ENCODE measurements at regions not wholly inside any gene's neighbourhood (a gene's known extent, or its start where the extent isn't known, plus 50 kb on each side); places are given as distances from the start of the nearest gene placed in this dataset.
"Not testable (repeated sequence)": the region's sequence is repeated elsewhere in the genome, so short reads cannot be mapped to it uniquely, and the experiment has no call there.

DNA sequence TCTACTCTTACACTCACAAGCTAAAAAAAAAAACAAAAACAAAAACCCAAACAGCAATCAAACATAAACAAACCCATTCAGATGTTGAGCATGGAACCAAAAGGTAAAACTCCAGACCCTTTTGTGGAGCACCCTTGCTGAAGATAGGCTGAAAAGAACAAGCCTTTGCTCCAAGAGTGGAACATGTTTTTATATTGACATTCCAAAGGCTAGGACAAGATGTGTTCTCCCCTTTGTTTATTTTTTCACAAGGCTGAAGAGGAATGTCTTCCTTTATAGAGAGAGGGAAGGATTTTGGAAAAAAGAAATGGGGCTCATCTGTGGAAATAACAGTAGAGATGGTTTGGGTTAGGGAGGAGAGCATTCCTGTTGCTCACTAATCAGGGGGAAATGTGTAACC is 87.2 kb upstream of the ELMO1 start:
- DNase-seq: no peak
- peaks cover 2% of the 10 kb centered on the region for H3K27me3 Mint-ChIP-seq (ENCODE audit: low read depth)

DNA sequence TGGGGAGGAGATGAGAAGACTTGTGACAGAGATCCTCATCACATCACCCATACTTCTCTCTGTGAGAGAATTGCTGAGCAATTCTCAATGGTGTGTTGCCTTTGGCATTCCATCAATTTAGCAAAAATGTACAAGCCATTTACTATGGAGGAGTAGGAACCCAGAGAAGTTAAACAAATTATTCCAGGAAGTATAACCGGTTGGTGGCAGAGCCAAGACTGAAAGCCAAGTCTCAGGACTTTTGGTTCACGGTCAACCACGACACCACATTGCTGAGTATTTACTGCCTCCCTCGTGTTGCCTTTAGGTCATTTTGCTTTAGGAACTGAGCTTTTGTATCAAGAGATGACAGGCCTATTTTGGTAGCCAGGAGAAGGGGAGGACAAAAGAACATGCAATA is 88.0 kb upstream of the ELMO1 start:
- Mint-ChIP-seq H3K4me3 (no peak overlapping the region), H3K27me3 (ENCODE audit: low read depth) (peaks cover 2% of the 10 kb centered on the region), H3K4me1 (ENCODE audit: low read depth) (no peaks in the 10 kb centered on the region), H3K36me3 (ENCODE audit: insufficient read depth) (peaks cover 4% of the 10 kb centered on the region), H3K9me3 (peaks cover 5% of the 10 kb centered on the region)
- ATAC-seq (no peak), DNase-seq (no peak)

More for the DNA sequence above, 87.2 kb upstream of the ELMO1 start:
- no peaks in the 10 kb centered on the region for H3K4me1 Mint-ChIP-seq (ENCODE audit: low read depth)
- peaks cover 5% of the 10 kb centered on the region for H3K9me3 Mint-ChIP-seq
- H3K36me3 Mint-ChIP-seq (ENCODE audit: insufficient read depth): peaks cover 4% of the 10 kb centered on the region
- no peak for ATAC-seq
- no peak overlapping the region for H3K4me3 Mint-ChIP-seq

GRCh38 chr7:37537439-37537838 is 88.8 kb upstream of the ELMO1 start:
- no peaks in the 10 kb centered on the region for H3K4me1 Mint-ChIP-seq (ENCODE audit: low read depth)
- H3K36me3 Mint-ChIP-seq (ENCODE audit: insufficient read depth): peaks cover 4% of the 10 kb centered on the region
- DNase-seq: no peak
- no peak for ATAC-seq
- H3K27me3 Mint-ChIP-seq (ENCODE audit: low read depth): peaks cover 2% of the 10 kb centered on the region
- H3K9me3 Mint-ChIP-seq: peaks cover 5% of the 10 kb centered on the region
- H3K4me3 Mint-ChIP-seq: no peak overlapping the region

GRCh38 chr7:37538945-37539344 is 90.3 kb upstream of the ELMO1 start:
- no peaks in the 10 kb centered on the region for H3K9me3 Mint-ChIP-seq
- H3K4me1 Mint-ChIP-seq (ENCODE audit: low read depth): no peaks in the 10 kb centered on the region
- DNase-seq: no peak
- ATAC-seq: no peak
- no peaks in the 10 kb centered on the region for H3K36me3 Mint-ChIP-seq (ENCODE audit: insufficient read depth)
- H3K27me3 Mint-ChIP-seq (ENCODE audit: low read depth): no peaks in the 10 kb centered on the region
- no peak overlapping the region for H3K4me3 Mint-ChIP-seq

DNA sequence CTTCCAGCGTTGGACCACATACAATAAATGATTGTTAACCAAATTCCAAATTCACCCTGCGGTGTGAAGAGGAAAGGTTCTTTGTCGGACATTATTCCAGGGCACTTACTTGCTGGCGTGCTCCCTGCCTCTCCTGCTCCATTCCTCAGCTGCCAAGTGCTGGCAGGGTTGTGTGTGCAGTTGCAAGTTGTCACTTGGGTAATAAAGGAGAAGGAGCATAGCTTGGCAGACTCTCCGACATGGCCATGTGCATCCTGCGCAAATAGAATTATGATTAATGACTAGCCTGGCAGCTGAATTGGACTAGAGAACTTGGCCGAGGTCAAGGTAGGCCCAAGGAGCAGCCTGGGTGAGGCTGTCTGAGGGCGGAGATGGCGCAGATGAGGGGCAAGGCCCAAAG is 92.3 kb upstream of the ELMO1 start:
- Mint-ChIP-seq H3K9me3 (no peaks in the 10 kb centered on the region), H3K27me3 (ENCODE audit: low read depth) (no peaks in the 10 kb centered on the region), H3K36me3 (ENCODE audit: insufficient read depth) (no peaks in the 10 kb centered on the region), H3K4me1 (ENCODE audit: low read depth) (no peaks in the 10 kb centered on the region), H3K4me3 (no peak overlapping the region)
- no peak for ATAC-seq
- DNase-seq: no peak

- H3K4me3 Mint-ChIP-seq: no peak overlapping the region
- no peaks in the 10 kb centered on the region for H3K27me3 Mint-ChIP-seq (ENCODE audit: low read depth)
- DNase-seq (no peak), ATAC-seq (no peak)
- H3K9me3 Mint-ChIP-seq: no peaks in the 10 kb centered on the region
- no peaks in the 10 kb centered on the region for H3K36me3 Mint-ChIP-seq (ENCODE audit: insufficient read depth)
- no peaks in the 10 kb centered on the region for H3K4me1 Mint-ChIP-seq (ENCODE audit: low read depth)
These were observed 93.3 kb upstream of the ELMO1 start for GRCh38 chr7:37541810-37542443.

DNA sequence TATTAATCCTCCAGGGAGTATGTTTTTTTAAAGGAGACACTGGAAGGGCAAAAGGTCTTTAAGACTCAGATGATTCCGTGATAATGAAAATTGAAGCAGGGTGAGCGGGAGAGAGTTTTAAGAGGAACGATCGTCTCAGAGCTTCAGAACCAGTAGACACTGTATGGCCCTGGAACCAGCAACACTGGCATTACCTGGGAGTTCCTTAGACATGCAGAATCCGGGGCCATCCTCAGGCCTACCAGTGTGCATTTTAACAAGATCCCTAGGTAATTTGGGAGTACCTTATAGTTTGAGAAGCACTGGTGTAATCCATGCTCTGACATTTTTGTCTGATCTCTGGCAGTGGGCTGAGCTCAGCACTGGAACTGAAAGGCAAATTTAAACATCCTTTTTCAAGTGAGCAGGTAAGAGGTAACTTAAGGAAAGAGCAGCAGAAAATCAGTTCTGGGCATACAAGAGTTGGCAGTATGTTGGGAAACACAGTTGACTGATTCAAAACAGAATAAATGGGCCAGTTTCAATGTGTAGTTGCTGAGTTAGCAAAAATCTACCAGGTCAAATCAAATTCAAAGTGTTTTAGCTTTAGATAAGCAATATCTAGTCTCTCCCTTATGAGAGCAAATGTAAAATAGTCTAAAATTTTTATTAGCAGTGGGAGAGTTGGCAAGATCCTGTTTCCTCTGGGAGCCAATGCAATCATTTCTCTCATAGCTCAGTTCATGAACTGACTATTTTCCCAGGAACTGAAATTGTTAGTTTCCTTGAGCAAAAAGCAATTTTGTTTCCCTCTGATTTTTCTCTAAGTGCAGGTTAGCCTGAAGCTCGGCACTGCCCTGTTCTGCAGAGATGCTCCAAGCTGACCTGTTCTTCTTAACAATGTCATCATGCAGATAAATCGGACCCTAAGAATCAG is 97.2 kb upstream of the ELMO1 start:
- Mint-ChIP-seq H3K27me3 (ENCODE audit: low read depth) (peaks cover 6% of the 10 kb centered on the region), H3K4me1 (ENCODE audit: low read depth) (no peaks in the 10 kb centered on the region), H3K4me3 (no peak overlapping the region), H3K36me3 (ENCODE audit: insufficient read depth) (no peaks in the 10 kb centered on the region), H3K9me3 (no peaks in the 10 kb centered on the region)
- DNase-seq (no peak), ATAC-seq (no peak)

- Mint-ChIP-seq H3K9me3 (no peaks in the 10 kb centered on the region), H3K4me3 (no peak overlapping the region), H3K4me1 (ENCODE audit: low read depth) (no peaks in the 10 kb centered on the region), H3K27me3 (ENCODE audit: low read depth) (peaks cover 6% of the 10 kb centered on the region), H3K36me3 (ENCODE audit: insufficient read depth) (no peaks in the 10 kb centered on the region)
- ATAC-seq (no peak), DNase-seq (no peak)
These were observed 98.0 kb upstream of the ELMO1 start for GRCh38 chr7:37546677-37547076.

DNA sequence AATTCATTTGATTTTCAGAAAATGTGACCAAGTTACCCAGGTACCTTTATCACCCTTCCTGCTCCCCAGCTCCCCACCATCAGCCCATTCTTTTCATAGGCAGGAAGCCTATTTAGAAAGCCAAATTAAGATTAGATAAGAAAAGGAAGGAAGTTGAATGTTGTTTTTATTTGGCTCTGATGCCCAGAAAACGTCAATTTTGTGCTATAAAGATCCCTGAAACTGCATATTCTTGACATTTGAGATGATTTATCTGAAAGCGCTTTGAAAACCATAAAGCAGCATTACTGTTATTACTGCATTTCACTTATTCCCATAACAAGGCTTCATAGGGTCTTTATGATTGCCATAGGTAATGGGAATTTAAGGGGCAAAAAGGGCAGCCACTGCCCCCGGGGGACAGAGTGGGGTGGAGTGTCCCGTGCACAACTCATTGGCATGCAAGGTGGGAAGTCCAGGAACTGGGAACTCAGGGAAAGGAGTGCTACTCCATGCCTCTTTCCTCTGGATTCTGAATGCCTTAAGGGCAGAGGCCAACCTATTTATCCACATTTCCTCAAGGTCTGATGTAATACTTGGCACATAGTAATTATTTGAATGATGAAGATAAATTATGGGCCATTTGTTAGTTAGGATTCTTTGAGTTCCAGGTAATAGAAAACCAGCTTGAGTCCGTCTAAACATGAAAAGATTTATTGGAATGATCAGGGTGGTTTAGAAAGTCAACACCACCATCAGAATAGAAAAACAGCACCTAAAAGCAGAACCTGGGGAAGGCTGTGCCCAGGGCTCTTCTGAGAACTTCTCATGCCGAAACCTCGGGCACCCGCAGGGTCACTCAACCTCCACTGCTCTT is 100.6 kb upstream of the ELMO1 start:
- DNase-seq (no peak), ATAC-seq (no peak)
- Mint-ChIP-seq H3K36me3 (ENCODE audit: insufficient read depth) (no peaks in the 10 kb centered on the region), H3K4me1 (ENCODE audit: low read depth) (no peaks in the 10 kb centered on the region), H3K4me3 (no peak overlapping the region), H3K9me3 (no peaks in the 10 kb centered on the region), H3K27me3 (ENCODE audit: low read depth) (peaks cover 6% of the 10 kb centered on the region)

DNA sequence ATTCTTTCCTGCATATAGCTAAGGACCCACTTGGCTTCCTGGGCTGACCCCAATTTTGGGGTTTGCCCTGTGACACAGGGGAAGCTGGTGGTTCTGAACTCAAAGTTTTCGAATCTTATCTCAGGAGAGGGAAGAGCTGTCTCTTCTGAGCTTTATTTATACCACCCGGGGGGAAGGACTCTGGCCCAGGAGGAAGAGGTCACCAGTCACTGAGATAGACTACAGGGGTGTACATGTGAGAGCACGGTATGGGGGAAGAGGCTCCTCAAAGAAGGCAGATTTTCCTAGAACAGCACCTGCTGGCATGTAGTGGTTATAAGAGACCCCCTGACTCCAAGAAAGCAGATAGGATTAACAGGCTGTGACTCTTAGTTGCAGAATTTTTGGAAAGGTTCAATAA is 101.8 kb upstream of the ELMO1 start:
- Mint-ChIP-seq H3K4me3 (no peak overlapping the region), H3K36me3 (ENCODE audit: insufficient read depth) (no peaks in the 10 kb centered on the region), H3K9me3 (no peaks in the 10 kb centered on the region), H3K4me1 (ENCODE audit: low read depth) (no peaks in the 10 kb centered on the region), H3K27me3 (ENCODE audit: low read depth) (peaks cover 6% of the 10 kb centered on the region)
- no peak for DNase-seq
- ATAC-seq: no peak

GRCh38 chr7:37550872-37551271 is 102.2 kb upstream of the ELMO1 start:
- Mint-ChIP-seq H3K36me3 (ENCODE audit: insufficient read depth) (no peaks in the 10 kb centered on the region), H3K27me3 (ENCODE audit: low read depth) (peaks cover 6% of the 10 kb centered on the region), H3K4me1 (ENCODE audit: low read depth) (no peaks in the 10 kb centered on the region), H3K9me3 (no peaks in the 10 kb centered on the region), H3K4me3 (no peak overlapping the region)
- DNase-seq (no peak), ATAC-seq (no peak)

- no peak overlapping the region for H3K4me3 Mint-ChIP-seq
- no peaks in the 10 kb centered on the region for H3K36me3 Mint-ChIP-seq (ENCODE audit: insufficient read depth)
- peaks cover 6% of the 10 kb centered on the region for H3K27me3 Mint-ChIP-seq (ENCODE audit: low read depth)
- ATAC-seq: no peak
- no peaks in the 10 kb centered on the region for H3K4me1 Mint-ChIP-seq (ENCODE audit: low read depth)
- no peaks in the 10 kb centered on the region for H3K9me3 Mint-ChIP-seq
- no peak for DNase-seq
These were observed 103.4 kb upstream of the ELMO1 start for GRCh38 chr7:37552030-37552429.

- DNase-seq; ATAC-seq; H3K4me1 Mint-ChIP-seq (ENCODE audit: low read depth); H3K36me3 Mint-ChIP-seq (ENCODE audit: insufficient read depth); H3K9me3 Mint-ChIP-seq; H3K4me3 Mint-ChIP-seq; H3K27me3 Mint-ChIP-seq (ENCODE audit: low read depth): not testable (repeated sequence)
These were observed 103.8 kb upstream of the ELMO1 start for GRCh38 chr7:37552439-37552838.

DNA sequence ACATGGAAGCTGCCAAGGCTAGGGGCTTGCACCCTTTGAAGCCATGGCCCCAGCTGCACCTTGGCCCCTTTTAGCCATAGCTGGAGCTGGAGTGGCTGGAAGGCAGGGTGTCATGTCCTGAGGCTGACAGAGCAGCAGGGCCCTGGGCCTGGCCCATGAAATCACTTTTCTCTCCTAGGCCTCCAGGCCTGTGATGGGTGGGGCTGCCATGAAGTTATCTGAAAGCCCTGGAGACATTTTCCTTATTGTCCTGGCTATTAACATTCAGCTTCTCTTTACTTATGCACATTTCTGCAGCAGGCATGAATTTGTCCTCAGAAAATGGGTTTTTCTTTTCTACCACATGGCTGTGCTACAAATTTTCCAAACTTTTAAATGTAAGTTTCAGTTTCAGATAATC is 106.9 kb upstream of the ELMO1 start:
- H3K27me3 Mint-ChIP-seq (ENCODE audit: low read depth): peaks cover 3% of the 10 kb centered on the region
- no peak overlapping the region for H3K4me3 Mint-ChIP-seq
- DNase-seq: no peak
- no peaks in the 10 kb centered on the region for H3K9me3 Mint-ChIP-seq
- H3K4me1 Mint-ChIP-seq (ENCODE audit: low read depth): no peaks in the 10 kb centered on the region
- no peaks in the 10 kb centered on the region for H3K36me3 Mint-ChIP-seq (ENCODE audit: insufficient read depth)
- ATAC-seq: no peak
